OCI-LY7 (cell line): ENCODE measurements at regions not wholly inside any gene's neighbourhood (a gene's known extent, or its start where the extent isn't known, plus 50 kb on each side); places are given as distances from the start of the nearest gene placed in this dataset.

Source experiments
- CTCF ChIP-seq: fragments of 200-600 bp; sonication (generic); conservative IDR thresholded peaks from 2 replicates; pipeline ENCODE4 v1.5.1; 2014; ENCODE audit warnings: mild to moderate bottlenecking, antibody characterized with exemption, low read length, moderate library complexity, mixed read lengths
- EZH2phosphoT487 ChIP-seq: fragments of 200-600 bp; sonication (generic); IDR thresholded peaks from 2 replicates; pipeline ENCODE4 v1.6.1; 2018; ENCODE audit warnings: low read depth, borderline replicate concordance, mild to moderate bottlenecking, mixed run types, antibody characterized with exemption, low read length, moderate library complexity, mixed read lengths

GRCh38 chr14:85852906-85853305 is 323.0 kb downstream of the FLRT2 start:
- no peak for TF ChIP-seq CTCF
- no peak for TF ChIP-seq EZH2phosphoT487
